ENCODE measurements at regions not wholly inside any gene's neighbourhood (a gene's known extent, or its start where the extent isn't known, plus 50 kb on each side); places are given as distances from the start of the nearest gene placed in this dataset.
A peak's percentile ranks its signal among the peaks of the same experiment; 100 is the strongest.

- no peak for DNase-seq (ENCODE audit: low read depth in 1 of 2, low spot score in 1 of 2)
Observed at GRCh38 chr2:8282858-8283252, 399.0 kb upstream of the ID2 start.

DNA sequence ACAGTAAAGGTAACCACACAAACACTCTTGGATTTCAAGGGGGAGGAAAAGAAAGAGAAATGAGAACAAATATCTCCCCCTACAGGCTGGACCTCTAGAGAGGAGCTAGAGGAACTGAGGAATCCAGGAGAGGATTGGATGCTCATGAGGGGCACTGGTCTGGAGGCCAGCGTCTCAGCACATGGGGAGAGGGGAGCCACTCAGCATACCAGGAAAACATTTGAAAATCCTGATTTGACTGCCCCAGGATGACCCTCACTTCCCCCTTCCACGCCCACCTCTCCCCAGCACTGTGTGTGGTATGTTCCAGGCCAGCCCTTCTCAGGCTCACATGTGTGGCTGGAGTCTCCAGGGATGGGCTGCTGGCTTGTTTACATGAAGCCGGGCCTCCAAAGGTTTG is 396.8 kb upstream of the ID2 start:
- no peak for DNase-seq (ENCODE audit: low read depth in 1 of 2, low spot score in 1 of 2)

DNA sequence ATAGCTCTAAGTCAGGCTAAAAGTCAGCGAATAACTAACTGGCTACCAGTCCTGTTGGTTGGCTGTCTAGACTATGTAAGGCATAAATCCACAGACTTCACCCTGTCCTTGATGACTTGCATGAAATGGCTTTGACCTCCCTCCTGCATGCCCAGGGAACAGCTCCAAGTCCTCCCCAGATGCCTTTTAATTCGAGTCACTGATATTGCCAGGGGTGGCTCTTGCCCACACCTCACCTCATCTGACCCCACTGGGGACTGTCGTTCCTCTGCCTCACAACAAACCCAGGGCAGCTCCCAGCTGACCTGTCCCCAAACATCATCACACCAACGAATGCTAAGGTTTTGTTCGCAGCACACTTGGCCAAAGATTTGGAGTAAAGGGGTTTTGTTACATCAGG is 396.0 kb upstream of the ID2 start:
- no peak for DNase-seq (ENCODE audit: low read depth in 1 of 2, low spot score in 1 of 2)

DNA sequence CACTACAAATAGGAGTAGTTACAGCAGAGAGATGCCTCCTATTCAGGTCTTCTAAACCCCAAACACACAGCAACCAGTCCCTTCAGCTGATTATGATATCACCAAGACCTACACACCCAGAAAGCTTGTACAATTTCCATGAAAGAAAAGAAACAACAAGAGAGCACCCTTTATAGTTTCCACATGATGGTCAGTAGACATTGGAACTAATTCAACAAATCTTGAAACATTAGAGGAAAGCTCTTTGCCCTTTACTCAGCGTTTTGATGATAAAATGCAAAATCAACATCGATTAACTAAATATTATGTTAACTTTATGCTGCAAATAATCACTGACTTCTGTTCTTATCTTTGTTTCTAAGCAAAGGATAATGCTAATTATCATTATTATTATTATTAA is 393.6 kb upstream of the ID2 start:
- DNase-seq (ENCODE audit: low read depth in 1 of 2, low spot score in 1 of 2) = no peak

DNA sequence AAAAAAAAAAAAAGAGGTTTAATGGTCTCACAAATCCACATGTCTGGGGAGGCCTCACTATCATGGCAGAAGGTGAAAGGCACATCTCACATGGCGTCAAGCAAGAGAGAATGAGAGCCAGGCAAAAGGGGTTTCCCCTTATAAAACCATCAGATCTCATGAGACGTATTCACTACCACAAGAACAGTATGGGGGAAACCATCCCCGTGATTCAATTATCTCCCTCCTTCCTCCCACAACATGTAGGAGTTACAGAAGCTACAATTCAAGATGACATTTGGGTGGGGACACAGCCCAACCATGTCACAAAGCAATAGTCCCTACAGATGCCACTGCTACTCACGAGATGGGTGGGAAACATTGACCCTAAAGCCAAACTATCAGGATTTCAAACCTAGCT is 392.7 kb upstream of the ID2 start:
- no peak for DNase-seq (ENCODE audit: low read depth in 1 of 2, low spot score in 1 of 2)

DNA sequence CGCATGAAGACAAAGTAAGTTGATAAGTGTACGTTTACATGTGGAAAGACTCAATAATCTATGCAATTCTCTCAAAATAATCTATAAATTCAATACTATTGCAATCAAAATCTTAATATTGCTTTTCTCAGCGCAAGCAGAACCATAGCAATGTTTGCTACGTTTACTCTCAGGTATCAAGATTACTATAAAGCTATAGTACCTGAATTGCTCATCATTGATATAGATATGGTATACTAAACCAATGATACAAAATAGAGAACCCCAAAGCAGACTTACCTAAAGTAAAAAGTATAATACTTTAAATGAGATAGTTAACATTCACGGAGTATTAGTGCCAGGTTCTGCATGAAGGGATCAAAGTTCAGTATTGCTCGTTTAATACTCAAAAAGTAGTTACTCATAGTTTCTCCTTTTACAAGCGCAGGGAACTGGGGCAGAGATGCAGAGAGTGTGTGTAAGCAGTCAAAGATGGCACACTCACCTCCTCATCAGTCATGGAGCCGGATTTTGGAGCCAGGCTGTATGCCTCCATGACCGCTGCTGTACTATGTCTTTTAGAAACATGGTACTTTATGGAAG is 391.0 kb upstream of the ID2 start:
- DNase-seq (ENCODE audit: low read depth in 1 of 2, low spot score in 1 of 2) = no peak

- DNase-seq (ENCODE audit: low read depth in 1 of 2, low spot score in 1 of 2) = peak in 1 of 2 donors; percentile 35
Observed at GRCh38 chr2:8296306-8296705, 385.6 kb upstream of the ID2 start.

GRCh38 chr2:8297376-8298231 is 384.3 kb upstream of the ID2 start:
- DNase-seq (ENCODE audit: low read depth in 1 of 2, low spot score in 1 of 2) = no peak

DNA sequence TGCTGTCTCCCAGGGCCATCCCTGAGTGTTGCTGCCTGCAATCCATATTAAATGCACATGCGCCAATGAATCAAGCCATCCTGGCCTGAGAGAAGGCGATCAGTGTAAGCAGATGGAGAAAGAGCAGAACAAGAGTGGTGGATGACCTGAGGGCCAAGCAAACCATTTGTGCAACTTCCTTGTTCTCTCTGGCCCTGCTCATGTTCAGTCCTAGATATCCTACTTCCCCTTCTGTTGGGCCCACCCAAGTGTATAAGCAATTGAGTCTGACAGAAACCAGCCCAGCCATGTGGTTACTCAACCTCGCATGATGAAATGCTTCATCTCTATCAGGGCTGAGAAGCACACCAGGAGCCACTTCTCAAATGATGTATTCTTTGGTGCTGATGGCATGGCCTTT is 383.1 kb upstream of the ID2 start:
- DNase-seq (ENCODE audit: low read depth in 1 of 2, low spot score in 1 of 2) = no peak

DNA sequence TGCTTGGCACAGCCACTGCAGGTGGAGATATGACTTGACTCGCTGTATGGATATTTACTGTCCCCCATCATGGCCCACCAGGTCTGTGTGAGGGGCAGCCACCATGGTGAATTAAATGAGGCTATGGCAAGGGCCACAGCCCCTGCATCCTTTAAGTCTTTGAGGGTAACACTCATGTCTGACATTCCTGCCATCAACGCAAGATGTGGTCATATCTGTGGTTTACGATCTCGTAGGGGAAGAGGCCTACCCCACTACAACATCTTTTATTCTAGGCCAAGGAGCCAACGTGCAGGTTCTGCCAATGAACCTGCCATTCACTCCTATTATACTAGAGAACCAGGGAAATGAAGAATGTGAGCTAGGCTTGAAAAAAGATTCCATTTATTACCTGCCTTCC is 381.6 kb upstream of the ID2 start:
- DNase-seq (ENCODE audit: low read depth in 1 of 2, low spot score in 1 of 2) = no peak

- no peak for DNase-seq (ENCODE audit: low read depth in 1 of 2, low spot score in 1 of 2)
Observed at GRCh38 chr2:8300905-8301304, 381.0 kb upstream of the ID2 start.

GRCh38 chr2:8303322-8303832 is 378.5 kb upstream of the ID2 start:
- DNase-seq (ENCODE audit: low read depth in 1 of 2, low spot score in 1 of 2) = peak in 1 of 2 donors; percentile 41

- no peak for DNase-seq (ENCODE audit: low read depth in 1 of 2, low spot score in 1 of 2)
Observed at GRCh38 chr2:8304821-8305766, 376.8 kb upstream of the ID2 start.

DNA sequence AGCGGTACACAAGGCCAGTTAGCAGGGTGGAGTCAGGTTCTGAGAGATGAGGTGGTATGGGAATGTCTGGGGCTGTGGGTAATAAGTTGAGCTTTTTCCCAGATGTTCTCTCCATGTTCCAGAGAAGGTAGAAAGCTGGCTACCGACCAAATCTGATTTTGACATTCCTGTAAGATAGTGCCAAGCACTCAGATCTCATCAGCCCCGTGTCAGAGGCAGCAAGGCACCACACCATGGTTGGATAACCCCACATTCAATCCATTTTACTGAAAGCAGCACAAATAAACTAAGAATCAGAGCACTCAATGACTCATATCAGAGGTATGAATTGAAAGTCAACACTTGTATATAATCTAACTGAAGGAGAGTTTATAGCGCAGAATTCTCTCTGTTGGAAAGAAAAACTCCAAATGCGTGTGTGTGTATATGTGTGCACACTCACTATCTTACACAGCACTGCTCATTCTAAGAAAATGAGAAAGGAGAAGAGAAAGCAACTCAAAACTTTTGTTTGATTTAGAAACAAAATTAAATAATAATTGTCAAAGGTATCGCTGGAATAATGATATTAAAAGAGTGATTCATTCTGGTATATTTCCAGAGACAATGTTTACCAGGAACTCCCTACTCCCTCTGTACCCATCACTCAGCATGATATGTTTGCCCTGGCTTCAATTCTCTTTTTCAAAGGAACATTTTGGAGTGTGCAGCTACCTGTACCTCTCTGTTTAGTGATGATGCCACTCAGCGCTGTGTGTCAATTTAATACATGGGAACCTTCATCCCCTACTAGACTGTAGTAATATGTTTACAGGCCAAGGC is 375.1 kb upstream of the ID2 start:
- DNase-seq (ENCODE audit: low read depth in 1 of 2, low spot score in 1 of 2) = no peak

GRCh38 chr2:8307606-8308180 is 374.2 kb upstream of the ID2 start:
- no peak for DNase-seq (ENCODE audit: low read depth in 1 of 2, low spot score in 1 of 2)

DNA sequence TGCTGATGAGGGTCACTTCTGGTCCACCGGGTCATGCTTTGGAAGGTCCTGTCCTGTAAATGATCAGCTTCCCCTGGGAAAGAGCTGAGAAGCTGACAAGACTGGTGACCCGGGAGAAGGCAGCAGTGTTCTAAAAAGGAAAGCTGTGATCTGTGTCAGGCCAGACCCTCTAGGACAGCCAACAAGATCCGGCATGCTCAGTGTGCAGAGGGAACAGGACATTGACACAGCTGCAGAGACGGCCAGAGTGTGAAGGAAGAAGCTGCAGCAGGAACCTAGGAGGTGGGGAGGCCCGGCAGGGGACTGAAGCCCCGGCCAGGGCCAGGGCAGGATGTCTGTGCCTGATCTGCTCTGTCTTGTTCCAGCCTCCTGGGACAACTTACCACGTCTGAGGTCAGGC is 372.7 kb upstream of the ID2 start:
- no peak for DNase-seq (ENCODE audit: low read depth in 1 of 2, low spot score in 1 of 2)

- peak in 1 of 2 donors; percentile 22 for DNase-seq (ENCODE audit: low read depth in 1 of 2, low spot score in 1 of 2)
Observed at GRCh38 chr2:8310557-8311455, 371.1 kb upstream of the ID2 start.

GRCh38 chr2:8312221-8312620 is 369.6 kb upstream of the ID2 start:
- no peak for DNase-seq (ENCODE audit: low read depth in 1 of 2, low spot score in 1 of 2)
